EH (cell line): ENCODE measurements at regions not wholly inside any gene's neighbourhood (a gene's known extent, or its start where the extent isn't known, plus 50 kb on each side); places are given as distances from the start of the nearest gene placed in this dataset.
"Not testable (repeated sequence)": the region's sequence is repeated elsewhere in the genome, so short reads cannot be mapped to it uniquely, and the experiment has no call there.

ENCODE experiments used
- DNase-seq: peaks from one replicate; pipeline ENCODE4 v3.0.0-alpha.2; 2015; ENCODE audit warnings: low read depth

DNA sequence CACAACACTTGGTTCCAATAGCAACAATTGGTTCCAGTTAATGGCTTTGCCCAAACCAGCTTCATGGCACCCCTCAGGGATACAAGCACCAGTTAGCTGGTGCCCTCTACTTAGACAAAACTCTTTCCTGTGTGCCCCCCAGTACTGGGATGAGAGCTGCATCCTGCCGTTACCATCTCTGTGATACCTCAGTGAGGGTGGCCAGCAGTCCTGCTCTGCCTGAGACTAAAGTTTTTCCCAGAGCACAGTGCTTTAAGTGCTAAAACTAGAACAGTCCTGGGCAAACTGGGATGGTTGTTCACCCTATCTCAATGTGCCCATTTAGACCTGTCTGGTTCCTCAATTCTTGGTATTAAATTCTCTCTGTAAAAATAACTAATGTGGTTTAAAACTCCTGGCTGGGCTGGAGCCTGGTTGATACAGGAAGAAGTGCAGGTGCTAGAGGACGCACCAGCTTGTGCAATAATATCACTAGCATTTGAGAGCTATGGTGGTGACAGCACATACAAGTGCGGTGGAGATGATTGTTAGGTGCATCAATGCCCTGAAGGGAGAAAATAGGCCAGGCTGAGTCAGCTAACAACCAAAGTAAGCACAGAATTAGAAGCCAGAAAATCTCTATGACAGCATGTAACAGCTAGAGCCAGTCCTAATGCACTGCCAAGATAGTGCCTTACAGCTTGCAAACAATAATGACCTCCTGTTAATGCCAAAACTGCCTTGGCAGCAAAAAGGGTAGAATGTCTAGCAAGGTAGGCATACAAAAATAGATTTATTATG, 179.8 kb upstream of the GALNT2 start:
- DNase-seq: peak; percentile 23

DNA sequence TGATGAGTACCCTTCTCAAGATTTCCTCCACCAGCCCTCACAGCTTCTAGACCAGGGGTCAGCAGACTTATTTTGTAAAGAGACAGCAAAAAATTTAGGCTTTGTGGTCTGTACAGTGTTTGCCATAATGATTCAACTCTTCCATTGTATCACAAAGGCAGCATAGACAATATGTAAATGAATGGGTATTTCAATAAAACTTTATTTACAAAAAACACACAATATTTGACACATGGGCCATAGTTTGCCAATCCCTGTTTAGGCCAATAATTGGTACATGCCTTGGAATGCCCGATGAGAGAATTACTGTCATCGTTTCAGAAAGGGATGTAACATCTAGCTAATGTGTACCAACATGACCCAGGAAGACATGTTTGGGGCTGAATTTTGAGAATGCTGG, 178.9 kb upstream of the GALNT2 start:
- no peak for DNase-seq

GRCh38 chr1:229888561-229889001, 178.5 kb upstream of the GALNT2 start:
- DNase-seq: no peak

DNA sequence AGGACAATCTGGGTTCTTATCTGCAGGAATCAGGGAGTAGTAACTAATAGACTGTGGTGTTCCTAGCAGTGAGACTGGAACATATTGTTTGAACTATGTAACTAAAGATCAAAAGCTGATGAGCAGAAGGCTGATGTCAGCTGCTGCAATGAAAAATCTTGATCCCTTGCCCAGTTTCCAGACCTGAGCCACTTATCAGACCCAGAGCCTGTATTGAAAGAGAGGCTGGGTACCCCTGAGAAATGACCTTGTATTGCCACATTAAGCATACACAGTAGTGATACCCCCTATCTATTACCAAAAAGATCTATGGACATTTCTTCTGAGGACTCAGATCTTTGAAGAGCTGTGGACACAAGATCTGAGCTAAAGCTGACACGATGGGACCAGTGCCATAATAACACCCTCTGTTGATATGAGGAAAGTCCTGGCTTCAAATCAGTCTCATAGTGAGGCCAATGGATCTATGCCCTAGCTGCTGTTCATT, 178.0 kb upstream of the GALNT2 start:
- no peak for DNase-seq

DNA sequence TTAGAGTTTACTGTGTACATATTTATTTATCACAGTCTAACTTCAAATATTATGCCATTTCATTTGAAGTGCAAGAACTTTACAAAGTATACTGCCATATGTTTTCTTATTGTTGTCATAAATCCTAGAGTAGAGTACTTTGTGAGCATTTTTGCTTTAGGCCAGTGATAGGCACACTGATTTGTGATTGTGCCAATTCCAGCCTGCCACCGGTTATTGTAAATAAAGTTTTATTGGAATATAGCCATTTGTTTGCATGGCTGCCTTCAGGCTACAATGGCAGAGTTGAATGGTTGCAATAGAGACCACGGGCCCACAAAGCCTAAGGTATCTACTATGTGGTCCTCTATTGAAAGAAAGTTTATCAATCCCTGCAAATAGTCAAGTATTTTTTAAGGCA, 175.8 kb upstream of the GALNT2 start:
- no peak for DNase-seq

GRCh38 chr1:229892515-229893117, 174.4 kb upstream of the GALNT2 start:
- no peak for DNase-seq

GRCh38 chr1:229893762-229894444, 173.1 kb upstream of the GALNT2 start:
- DNase-seq: no peak

DNA sequence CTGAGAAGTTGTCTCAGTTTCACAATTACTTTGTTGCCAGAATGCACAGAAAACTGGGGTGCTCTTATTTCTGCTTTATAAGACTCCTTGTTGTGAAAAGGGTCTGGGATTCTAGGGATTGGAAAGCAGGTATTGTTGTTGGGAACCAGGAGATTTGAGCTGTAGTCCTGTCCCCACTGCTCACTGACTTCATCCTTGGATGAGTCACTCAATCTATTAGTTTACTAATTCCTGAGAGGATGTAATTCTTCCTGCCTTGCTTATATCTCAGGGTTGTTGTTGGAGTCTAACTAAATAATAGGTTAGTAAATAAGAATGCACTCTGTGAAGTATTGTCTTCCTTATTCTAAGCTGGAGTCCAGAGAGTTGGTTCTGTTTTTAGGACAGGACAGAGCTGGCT, 172.5 kb upstream of the GALNT2 start:
- no peak for DNase-seq

GRCh38 chr1:229895605-229896004, 171.4 kb upstream of the GALNT2 start:
- no peak for DNase-seq

- no peak for DNase-seq
Observed at GRCh38 chr1:229896306-229896705, 170.7 kb upstream of the GALNT2 start.

DNA sequence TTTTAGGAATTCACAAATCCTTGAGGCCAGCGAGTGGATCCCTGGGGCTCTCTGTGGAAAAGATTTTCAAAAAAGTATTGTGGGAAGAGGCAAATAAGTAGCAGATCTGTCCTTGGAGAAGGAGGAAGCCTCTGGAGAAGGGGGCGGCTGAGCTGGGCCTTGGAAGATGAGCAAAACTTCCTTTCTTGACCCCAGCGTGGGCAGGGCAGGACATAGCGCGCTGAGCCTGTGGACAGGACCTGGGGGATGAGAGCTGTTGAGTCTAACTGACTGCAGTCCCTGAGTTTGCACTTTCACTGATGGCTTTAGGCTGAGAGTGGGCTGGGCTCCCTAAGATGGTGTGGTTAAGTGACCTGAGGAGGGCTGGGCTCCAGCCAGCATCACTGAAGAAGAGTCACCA, 170.2 kb upstream of the GALNT2 start:
- no peak for DNase-seq

DNA sequence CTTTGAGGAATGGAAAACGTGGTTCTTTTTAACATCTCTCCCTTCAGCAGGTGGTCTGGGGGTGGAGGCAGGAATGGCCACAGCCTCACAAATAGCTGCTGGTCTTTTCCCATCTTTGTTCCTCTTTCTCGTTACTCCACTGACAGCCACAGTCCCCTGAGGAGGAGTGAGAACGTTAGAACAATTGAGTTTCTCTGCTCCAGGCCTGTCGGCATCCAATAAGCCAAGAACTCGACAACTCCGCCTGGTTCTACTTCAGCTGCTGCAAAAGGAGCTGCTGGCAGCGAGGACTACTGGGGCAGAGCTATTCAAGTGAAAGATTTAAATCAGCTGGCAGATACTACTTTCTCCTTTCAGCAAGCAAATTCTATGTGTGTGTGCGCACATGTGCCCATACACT, 169.5 kb upstream of the GALNT2 start:
- DNase-seq: no peak

GRCh38 chr1:229900220-229900619, 166.8 kb upstream of the GALNT2 start:
- DNase-seq: peak; percentile 6

DNA sequence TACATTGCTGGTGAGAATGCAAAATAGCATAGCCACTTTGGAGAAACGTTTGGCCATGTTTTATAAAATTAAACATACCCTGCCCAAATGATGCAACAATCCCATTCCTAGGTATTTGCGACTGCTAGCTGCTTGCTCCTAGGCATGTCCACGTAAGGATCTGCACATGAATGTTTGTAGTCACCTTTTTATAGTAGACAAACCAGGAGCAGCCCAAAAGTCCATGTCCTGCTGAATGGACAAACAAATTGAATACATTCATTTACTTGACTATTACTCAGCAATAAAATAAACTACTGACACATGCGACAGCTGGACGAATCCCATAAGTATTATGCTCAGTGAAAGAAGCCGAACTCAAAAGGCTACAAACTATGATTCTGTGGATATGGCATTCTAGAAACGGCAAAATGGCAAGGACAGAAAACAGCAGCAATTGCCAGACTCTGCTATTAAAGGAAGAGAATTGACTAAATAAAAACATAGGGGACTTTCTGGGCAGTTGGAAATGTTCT, 161.9 kb upstream of the GALNT2 start:
- DNase-seq: no peak

DNA sequence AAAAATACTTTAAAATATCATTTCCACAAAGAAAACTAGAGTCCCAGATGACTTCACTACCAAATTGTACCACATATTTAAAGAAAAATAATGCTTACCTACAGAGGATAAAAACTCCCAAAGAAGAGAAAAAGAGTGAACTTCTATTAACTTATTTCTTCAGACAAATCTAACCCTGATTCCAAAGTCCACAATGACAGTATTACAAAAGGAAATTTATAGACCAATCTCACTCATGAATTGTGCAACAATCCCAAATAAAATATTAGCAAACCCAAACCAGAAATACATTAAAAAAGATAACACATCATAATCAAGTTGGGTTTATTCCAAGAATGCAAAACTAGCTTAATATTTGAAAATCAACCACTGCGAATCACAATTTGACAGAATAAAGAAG, 161.4 kb upstream of the GALNT2 start:
- DNase-seq: no peak

DNA sequence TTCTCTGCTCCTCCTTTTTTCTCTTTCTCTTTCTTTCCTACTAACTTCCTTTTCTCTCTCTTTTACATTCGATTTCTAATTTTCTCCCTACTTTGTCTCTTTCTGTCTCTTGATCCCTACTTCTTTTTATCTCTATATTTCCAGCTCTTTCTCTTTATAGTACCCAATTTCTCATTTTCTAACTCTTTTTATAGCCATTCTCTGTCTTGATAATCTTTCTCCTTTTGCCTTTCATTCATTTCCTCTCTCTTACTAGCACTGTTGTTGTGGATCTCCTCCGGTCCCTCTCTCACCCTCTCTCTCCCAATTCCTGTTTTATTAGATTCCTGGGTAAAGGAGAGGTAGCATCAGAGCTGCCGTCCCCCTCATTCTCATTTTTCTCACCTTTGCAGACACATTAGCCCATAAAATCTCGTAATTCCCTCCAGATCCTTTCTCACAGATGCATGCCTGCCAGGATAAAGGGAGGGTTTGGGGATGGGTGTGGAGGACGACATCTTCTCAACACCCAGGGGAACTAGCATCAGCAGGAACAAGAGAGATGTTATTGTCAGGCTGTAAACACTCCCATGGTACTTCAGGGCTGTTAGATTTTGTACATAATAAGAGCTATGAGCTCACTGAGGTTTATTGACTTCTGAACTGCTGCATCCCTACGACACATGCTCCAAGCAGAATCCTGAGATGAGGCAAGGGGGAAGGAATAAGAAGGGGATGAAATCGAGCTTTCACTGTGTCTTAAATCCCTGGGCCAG, 159.0 kb upstream of the GALNT2 start:
- no peak for DNase-seq

DNA sequence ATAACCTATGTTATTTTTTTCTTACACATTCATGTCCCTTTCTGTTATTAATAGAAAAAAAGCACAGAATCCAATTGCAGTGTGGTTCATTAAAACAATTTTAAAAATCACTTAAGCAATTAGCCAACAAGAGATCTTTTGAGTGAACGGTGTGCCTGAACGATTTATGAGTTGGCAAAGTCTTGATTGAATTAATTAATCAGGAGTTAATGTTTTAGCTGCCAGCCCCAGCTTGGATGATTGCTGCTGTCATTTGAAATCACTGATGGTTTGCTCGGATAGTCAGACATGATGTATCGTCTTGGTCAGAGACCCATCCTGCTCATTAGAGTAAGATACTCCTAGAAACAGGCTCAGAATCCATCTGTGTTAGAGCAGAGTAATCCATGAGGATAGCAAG, 158.3 kb upstream of the GALNT2 start:
- DNase-seq: no peak

DNA sequence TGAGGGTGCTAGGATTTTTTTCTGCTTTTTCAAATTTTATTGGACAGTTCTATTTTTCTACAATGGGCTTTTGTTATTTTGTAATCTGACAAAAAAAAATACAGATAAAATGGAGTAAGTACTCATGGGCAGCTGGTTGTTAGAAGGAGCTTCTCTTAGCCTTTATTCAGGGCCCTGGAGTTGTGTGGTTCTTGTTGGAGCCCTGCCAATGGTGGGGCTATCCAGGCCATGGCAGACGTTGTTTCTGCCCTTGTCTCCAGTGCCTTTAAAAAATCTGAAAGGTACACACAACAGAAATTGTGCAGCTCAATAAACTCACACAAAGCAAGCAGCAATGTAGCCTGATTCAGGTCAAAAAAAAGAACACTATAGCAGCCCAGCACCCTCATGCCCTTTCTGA, 153.5 kb upstream of the GALNT2 start:
- DNase-seq: no peak

- DNase-seq: not testable (repeated sequence)
Observed at GRCh38 chr1:229919488-229919887, 147.6 kb upstream of the GALNT2 start.

DNA sequence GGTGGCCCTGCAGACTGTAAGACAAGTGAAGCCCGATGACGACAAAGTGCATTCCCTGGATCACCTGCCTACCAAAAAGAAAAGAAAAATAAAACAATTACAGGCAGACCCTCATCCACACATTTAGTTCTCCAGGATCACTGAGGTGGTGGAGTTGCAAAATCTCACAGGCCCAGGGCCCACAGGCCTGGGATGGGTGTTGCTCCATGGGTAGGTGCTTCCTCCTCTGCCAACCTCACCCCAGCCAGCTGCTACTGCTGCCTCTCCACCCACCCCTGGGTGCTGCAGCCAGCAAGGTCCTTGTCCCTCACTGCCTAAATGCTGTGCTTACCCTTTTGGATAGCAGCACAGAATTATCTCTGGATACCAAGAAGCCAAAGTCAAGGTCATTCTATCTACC, 146.4 kb upstream of the GALNT2 start:
- no peak for DNase-seq

DNA sequence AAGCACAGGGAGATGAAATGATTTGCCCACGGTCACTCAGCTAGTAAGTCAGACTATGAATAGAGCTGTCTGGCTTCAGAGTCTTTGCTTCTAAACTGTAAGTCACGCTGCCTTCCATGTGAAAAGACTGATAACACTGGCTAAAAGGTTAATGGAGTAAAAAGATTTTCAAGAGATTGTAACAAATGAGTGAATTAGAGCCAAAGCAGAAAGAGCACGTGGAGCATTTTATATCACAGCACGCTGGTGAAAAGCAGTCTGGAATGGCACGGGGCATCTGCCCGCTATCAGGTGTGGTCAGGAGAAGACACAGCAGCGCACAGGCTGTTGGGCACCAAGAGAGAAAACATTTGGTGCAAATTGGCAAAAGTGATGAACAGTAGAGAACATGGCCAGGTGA, 144.8 kb upstream of the GALNT2 start:
- DNase-seq: no peak

DNA sequence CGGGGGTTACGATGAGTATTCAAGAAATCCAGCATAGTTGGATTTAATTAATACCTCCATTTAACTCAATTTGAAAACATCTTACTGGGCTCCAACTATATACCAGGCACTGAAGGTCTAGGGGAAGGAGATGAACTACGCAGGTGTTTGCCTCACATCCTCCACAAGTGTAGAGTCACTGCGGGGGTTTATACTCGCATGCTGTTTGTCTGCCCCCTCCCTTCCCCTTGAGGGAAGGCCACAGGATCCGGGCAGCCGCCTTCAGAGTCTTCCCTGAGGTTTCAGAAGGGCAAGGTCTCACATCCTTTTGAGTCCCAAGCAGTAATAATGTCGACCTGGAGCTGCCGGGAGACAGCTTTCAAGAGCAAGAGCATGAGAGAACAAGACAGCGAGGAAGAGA, 142.4 kb upstream of the GALNT2 start:
- no peak for DNase-seq
